GM12874 (cell line): ENCODE measurements at regions not wholly inside any gene's neighbourhood (a gene's known extent, or its start where the extent isn't known, plus 50 kb on each side); places are given as distances from the start of the nearest gene placed in this dataset.

Experiments
- CTCF ChIP-seq: IDR thresholded peaks from 2 replicates; pipeline ENCODE4 v1.5.1; 2011; ENCODE audit warnings: low read depth, mild to moderate bottlenecking, control low read depth, low read length, moderate library complexity; ENCODE audit not compliant: insufficient read depth

GRCh38 chr1:177333936-177334595, 163.3 kb downstream of the BRINP2 start:
- TF ChIP-seq CTCF, result no peak
